ENCODE measurements at regions not wholly inside any gene's neighbourhood (a gene's known extent, or its start where the extent isn't known, plus 50 kb on each side); places are given as distances from the start of the nearest gene placed in this dataset.

DNA sequence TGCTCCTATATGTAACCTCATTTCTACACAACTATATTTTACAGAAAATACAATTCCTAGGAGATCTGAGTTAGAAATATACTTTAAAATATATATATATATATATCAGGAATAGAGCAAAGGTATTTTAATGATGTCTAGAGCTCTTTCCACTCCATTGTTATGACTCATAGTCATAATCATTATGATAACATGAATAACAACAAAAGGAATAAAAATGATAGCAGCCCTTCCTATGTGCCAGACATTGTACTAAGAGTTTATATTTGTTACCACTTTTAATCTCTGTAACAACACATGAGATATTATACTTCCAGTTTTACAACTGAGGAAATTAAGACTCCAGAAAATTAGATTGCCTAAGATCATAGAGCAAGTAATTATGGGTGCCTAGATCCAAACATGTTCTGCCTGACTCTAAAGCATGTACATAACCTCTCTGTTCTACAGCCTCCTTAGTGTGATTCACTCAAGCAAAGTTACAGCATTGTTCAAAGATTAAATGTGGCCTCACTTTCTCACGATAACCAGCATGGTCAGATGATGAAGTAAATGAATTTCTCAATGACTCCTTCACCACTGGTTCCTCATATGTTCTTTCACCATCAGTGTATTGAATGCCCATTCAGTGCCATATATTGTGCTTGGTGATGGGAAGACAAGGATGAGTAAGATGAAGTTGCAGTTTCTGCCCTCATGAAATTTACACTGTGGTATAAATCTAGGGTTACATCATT is 452.1 kb downstream of the EFNA5 start:
- no peak for DNase-seq (ENCODE audit: low read depth in 2 of 2, low spot score in 1 of 2)

- DNase-seq (ENCODE audit: low read depth in 2 of 2, low spot score in 1 of 2), result no peak
These were observed 453.0 kb downstream of the EFNA5 start for GRCh38 chr5:107217721-107218130.

DNA sequence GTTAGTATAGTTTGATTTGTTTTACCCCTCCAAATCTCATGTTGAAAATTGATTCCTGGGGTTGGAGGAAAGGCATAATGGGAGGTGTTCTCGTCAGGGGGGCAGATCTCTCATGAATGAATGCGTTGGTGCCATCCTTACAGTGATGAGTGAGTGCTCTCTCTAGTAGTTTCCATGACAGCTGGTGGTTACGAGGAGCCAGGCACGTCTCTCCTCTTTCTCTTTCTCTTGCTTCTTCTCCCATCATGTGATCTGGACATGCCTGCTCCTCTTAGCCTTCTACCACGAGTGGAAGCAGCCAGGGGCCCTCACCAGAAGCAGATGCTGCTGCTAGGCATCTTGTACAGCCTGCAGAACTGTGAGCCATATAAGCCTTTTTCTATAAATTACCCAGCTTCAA is 454.1 kb downstream of the EFNA5 start:
- no peak for DNase-seq (ENCODE audit: low read depth in 2 of 2, low spot score in 1 of 2)

GRCh38 chr5:107215611-107216010 is 455.1 kb downstream of the EFNA5 start:
- DNase-seq (ENCODE audit: low read depth in 2 of 2, low spot score in 1 of 2), result no peak

GRCh38 chr5:107213025-107213424 is 457.7 kb downstream of the EFNA5 start:
- no peak for DNase-seq (ENCODE audit: low read depth in 2 of 2, low spot score in 1 of 2)

DNA sequence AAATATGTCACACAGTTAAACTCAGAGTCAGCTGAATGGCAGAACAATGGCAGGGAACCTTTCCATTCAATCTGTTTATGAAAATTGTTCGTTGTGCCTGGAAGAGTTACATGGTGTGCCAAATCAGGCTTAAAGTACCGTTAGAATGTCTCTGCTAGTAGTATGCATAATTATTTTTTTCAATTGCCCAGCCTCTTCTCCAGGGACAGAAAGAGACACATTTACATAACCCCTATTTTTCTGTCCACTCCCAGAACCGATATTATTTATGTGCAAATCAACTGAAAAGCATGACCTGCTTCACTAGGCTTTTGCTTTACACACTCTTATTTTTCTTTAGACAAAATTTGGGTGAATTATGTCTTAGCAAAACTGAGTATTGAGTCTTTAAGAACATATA is 459.1 kb downstream of the EFNA5 start:
- DNase-seq (ENCODE audit: low read depth in 2 of 2, low spot score in 1 of 2), result no peak

GRCh38 chr5:107208867-107209266 is 461.9 kb downstream of the EFNA5 start:
- DNase-seq (ENCODE audit: low read depth in 2 of 2, low spot score in 1 of 2), result no peak

GRCh38 chr5:107204413-107204812 is 466.3 kb downstream of the EFNA5 start:
- DNase-seq (ENCODE audit: low read depth in 2 of 2, low spot score in 1 of 2), result no peak

- no peak for DNase-seq (ENCODE audit: low read depth in 2 of 2, low spot score in 1 of 2)
These were observed 467.5 kb downstream of the EFNA5 start for GRCh38 chr5:107203243-107203642.

DNA sequence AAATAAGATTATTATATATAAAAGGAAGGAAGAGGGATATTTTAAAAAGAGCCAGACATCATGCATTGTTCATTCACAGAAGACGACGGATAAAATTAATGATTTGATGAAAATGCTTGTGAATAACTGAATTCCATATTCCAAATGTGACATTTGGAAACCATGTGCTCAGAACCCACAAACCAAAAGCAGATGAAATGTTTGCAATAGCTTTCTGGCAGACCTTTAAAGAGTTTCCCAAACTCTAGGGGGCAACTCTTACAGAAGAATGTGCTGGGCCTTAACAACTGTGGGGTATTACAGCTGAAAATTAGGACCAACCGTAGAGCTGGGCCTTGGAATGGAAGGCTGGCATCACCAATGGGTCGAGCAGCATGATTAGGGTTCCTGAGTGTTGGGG is 471.0 kb downstream of the EFNA5 start:
- no peak for DNase-seq (ENCODE audit: low read depth in 2 of 2, low spot score in 1 of 2)

- no peak for DNase-seq (ENCODE audit: low read depth in 2 of 2, low spot score in 1 of 2)
These were observed 474.2 kb downstream of the EFNA5 start for GRCh38 chr5:107196500-107197059.

- DNase-seq (ENCODE audit: low read depth in 2 of 2, low spot score in 1 of 2), result no peak
These were observed 474.8 kb downstream of the EFNA5 start for GRCh38 chr5:107195890-107196395.

- no peak for DNase-seq (ENCODE audit: low read depth in 2 of 2, low spot score in 1 of 2)
These were observed 485.9 kb downstream of the EFNA5 start for GRCh38 chr5:107184871-107185270.

- DNase-seq (ENCODE audit: low read depth in 2 of 2, low spot score in 1 of 2), result no peak
These were observed 486.7 kb downstream of the EFNA5 start for GRCh38 chr5:107184066-107184465.

DNA sequence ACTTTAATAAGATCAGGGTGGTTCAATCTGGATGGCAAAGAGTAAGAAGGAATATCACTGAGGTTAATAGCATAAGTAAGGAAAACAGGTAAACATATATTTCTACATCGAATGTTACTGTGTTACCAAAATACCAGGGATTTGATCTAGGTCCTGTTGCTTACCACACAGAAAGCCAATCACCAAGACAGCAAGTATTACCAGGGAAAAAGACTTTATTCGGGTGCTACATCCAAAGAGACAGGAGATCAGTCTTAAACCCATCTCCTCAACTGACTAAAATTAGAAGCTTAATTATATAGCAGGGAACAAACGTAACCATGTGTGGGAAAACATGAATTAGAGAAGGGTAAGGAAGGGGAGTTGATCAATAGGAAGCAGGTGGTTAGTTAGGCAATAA is 500.1 kb downstream of the EFNA5 start:
- no peak for DNase-seq (ENCODE audit: low read depth in 2 of 2, low spot score in 1 of 2)

DNA sequence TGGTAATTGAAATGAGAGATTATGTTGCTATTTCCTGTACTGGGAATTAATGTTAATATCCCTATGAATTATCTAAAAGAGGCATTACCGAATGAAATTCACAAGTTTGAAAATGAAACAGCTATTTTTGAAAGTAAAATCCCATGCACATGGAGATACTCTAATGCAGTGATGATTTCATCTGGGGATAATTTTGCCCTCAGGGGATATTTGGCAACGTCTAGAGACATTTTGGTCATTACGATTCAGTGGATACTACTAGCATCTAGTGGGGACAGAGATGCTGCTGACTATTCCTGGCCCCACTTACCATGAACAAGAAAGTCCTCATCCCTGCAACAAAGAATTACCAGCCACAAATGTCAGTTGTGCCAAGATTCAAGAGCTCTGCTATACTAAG is 500.9 kb downstream of the EFNA5 start:
- no peak for DNase-seq (ENCODE audit: low read depth in 2 of 2, low spot score in 1 of 2)

DNA sequence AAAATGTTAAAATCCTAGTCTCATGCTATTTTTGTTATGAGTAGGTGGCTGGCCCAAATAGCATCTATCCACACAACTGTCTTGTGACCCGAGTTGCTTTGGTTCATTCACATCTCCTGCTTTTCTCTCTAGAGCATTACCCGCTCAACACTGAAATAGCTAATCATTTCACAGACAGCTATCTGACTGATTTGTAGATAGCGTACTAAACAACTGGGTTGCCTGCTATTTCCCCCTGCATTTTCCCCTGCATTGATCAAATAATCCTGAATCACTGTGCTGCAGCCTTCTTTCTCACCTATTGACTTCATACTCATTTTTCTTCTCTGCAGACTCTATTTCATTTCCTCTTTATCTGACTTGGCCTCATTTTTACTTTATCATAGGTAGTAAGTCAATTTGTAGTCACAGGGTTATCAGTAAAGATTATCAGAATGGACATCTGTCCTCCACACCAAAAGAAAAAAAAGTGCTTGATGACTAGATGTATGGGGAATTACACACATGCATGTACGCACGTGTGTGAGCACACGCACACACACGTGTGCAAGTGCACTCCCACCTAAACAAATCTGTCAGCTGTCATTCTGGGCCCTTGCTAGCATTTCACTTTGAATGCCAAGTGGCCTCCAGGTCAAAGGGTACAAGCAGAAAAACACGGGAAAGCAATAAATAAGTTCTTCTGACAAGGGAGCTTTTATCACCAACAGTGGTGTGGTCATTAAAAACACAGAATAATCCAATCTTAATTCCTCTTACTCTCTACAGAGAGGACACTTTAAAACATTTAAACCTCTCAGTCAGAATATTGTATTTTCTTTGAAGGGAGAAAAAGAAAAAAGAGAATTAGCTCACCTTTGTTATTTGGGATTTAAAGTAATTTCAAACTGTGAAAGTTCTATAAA is 501.6 kb downstream of the EFNA5 start:
- DNase-seq (ENCODE audit: low read depth in 2 of 2, low spot score in 1 of 2), result no peak

DNA sequence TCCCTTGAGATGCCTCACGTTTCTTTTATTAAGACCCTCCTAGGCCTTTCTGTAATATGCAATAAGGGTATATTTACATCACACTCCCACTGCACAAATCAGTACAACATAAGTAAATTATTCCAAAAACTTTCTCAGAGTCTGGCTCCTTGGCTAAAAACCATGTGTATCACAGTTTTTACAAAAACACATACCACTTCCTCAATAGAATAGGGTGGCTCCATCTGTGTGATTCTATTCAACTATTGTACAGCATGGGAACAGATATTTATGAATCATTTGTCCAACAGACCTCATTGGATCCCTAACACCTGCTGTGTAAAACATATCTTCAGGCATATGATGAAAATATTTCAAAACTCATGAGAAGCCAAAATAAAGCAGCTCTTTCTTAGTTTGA is 502.7 kb downstream of the EFNA5 start:
- DNase-seq (ENCODE audit: low read depth in 2 of 2, low spot score in 1 of 2), result no peak

GRCh38 chr5:107165296-107165695 is 505.4 kb downstream of the EFNA5 start:
- no peak for DNase-seq (ENCODE audit: low read depth in 2 of 2, low spot score in 1 of 2)

GRCh38 chr5:107157809-107158208 is 512.9 kb downstream of the EFNA5 start:
- DNase-seq (ENCODE audit: low read depth in 2 of 2, low spot score in 1 of 2), result no peak

GRCh38 chr5:107155707-107156106 is 515.0 kb downstream of the EFNA5 start:
- DNase-seq (ENCODE audit: low read depth in 2 of 2, low spot score in 1 of 2), result no peak

GRCh38 chr5:107154593-107154992 is 516.1 kb downstream of the EFNA5 start:
- DNase-seq (ENCODE audit: low read depth in 2 of 2, low spot score in 1 of 2), result no peak

All from stimulated activated CD8-positive, alpha-beta memory T cell treated with anti-CD3 and anti-CD28 coated beads, Interleukin-4, amount 100 ng/mL, for 4 hours (primary cell).